Stimulated activated CD4-positive, alpha-beta T cell treated with anti-CD3 and anti-CD28 coated beads, Interleukin-12 subunit alpha, Interleukin-12 subunit beta, amount 100 ng/mL, for 24 hours (primary cell): ENCODE measurements at regions not wholly inside any gene's neighbourhood (a gene's known extent, or its start where the extent isn't known, plus 50 kb on each side); places are given as distances from the start of the nearest gene placed in this dataset.

ENCODE experiments used
- DNase-seq, 2 experiments: peaks; one replicate each; pipeline ENCODE4 v3.0.0-alpha.2; 2020; ENCODE audit warnings: low read depth in 2 of 2

DNA sequence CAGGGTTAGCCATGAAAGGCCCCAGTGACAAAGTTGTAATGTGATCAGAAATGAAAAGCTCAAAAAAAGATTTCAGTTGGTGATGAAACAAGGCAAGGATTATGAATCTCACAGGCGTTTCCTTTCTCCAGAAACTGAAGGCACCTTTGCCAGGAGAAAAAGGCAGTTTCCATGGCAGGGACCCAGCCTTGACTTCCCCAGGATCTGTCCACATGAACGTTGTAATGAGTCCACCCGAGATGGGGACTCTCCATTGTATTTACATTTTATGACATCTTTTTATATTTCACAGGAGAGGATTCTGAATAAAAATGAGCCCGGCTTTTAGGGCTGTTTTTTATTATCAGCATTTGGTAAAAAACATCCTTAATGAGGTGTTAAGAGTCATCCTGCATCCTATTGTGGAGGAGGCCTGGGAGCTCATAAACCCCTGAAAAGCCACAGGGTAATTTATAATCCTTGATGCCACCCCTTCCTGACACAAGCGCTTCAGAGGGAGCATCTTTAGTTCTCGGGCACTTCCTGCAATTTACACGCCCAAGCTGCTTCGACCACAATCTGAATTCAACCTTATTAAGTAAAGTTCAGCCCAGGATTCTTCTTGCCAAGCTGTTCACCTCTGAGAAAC lies 74.1 kb upstream of the SALL4 start:
- no peak for DNase-seq

DNA sequence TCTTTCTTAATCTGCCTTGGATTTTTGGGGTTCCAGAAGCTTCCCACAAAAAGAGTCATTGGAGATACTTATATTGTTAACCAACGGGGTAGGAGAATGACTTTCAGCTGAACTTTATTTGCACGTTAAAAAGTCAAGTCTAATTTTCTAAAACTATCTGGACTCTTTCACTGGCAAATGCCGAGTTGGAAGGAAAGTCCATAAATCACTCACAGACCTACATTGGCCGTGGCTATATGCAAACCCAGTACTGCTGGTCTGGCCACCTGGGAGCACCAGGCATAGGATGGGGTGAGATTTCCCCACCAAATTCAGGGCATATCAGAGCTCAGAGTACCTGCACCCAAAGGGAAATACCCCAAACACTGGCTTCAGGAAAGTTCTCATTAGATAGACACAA lies 71.3 kb upstream of the SALL4 start:
- no peak for DNase-seq

DNA sequence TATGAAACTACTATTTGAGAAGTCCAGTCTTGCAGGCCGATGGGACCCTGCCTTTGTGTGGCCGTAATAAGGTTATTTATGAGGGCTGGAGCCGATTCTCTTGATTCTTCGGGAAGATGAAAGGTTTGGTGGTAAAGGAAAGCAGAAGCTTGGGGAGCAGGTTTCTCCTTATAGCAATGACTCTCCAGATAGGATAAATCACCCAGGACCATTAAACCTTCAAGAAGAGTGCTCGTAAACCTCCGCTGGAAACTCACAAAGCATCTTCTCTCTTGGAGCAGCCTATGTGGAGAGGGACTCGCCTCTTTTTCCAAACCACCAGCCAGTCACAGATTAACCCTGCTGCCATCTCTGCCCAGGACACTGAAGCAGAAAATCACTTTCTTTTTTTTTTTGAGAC lies 69.6 kb upstream of the SALL4 start:
- DNase-seq, result no peak

DNA sequence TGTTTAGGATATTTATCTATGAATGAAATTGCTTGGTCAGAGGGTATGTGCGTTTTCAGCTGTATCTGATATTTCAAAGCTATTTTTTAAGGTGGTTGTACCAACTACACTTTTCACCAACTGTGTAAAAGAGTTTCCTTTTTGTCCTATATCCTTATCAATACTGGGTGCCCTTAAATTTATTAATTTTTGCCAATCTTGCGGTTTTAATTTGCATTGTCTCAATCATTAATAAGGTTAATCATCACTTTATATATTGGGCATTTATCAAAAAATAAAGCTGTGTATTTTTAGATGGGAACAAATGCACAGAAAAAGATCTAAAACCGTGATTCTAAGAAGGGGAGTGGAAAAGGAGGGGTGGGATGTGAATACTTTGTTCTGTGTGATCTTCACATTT lies 66.7 kb upstream of the SALL4 start:
- no peak for DNase-seq

DNA sequence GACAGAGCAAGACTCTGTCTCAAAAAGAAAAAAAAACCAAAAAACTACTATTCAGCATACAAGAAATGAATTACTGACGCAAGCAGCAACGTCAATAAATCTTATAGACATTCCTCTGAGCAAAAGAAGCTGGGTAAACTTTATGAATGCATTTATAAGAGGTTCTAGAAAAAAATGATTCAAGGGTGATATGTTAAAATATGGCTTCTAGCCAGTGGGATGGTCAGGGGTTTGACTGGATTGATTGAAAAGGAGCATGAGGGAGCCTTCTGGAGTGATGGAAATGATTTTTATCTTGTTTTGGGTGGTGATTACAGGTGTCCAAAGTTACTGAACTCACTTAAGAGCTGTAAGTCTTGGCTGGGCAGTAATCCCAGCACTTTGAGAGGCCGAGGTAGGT lies 64.9 kb upstream of the SALL4 start:
- DNase-seq, result no peak

DNA sequence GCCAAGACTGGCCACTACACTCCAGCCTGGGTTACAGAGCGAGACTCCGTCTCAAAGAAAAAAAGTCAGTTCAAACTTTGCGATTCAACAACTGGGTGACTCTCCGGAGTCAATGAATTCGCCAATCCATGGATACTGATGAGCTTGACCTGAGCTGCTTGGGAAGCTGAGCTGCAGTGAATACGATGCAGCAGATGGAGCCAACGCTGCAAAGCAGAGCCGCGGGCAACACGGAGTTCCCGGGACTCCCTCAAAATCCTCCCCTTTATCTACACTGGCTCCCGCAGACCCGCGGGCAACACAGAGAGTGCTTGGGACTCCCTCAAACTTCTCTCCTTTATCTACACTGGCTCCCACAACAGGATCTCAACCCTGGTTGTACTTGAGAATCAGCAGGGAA lies 62.6 kb upstream of the SALL4 start:
- DNase-seq, result no peak

DNA sequence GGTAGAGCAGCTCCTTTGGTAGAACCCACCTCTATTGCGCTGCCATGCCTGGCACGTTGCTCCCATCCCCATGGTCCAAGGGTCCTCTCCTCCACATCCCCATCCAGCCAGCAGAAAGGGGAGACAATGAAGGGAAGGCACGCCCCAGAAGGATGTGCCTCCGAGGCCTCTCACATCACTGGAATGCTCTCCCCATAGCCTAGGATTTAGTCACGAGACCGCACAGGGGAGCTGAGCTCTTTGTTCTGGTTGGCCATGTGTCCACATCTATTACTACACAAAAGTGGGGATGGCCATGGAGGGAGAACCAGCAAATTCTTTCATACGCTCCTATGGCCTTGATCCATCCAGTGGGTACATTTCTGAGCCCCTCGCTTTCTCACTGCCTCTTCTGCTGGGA lies 60.5 kb upstream of the SALL4 start:
- no peak for DNase-seq

DNA sequence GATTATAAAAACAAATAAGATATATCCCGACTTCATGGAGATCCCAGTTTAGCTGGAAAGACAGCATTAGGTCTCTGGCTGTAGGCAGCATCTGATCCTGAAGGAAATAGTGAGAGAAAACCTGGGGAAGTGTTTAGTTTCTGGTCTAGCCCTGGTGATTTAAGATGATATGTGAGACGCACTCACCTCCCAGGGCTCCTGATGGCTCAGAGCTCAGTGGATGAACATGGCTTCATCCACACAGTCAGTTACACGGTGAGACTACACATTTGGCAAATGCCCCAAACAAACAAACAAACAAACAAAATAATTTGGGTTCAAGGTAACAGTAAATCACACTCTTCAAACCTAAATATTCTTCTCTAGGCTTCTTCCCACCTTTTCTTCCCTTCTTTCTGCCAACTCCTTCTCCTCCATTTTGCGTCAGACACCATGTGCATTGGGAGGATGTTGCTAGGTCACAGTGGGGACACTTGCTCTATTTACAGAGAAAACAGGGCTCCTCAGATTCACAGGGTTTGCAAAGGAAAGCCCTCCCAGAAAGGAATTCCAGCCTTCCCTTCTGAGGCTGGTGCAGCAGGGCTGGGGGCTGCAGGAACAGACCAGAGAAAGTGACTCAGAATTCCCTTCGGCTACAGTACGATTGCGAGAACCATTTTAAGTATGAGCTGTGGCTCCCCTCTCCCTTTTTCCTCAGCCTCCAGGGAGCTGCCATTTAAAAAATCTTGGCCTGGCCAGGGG lies 59.6 kb upstream of the SALL4 start:
- DNase-seq, result no peak

DNA sequence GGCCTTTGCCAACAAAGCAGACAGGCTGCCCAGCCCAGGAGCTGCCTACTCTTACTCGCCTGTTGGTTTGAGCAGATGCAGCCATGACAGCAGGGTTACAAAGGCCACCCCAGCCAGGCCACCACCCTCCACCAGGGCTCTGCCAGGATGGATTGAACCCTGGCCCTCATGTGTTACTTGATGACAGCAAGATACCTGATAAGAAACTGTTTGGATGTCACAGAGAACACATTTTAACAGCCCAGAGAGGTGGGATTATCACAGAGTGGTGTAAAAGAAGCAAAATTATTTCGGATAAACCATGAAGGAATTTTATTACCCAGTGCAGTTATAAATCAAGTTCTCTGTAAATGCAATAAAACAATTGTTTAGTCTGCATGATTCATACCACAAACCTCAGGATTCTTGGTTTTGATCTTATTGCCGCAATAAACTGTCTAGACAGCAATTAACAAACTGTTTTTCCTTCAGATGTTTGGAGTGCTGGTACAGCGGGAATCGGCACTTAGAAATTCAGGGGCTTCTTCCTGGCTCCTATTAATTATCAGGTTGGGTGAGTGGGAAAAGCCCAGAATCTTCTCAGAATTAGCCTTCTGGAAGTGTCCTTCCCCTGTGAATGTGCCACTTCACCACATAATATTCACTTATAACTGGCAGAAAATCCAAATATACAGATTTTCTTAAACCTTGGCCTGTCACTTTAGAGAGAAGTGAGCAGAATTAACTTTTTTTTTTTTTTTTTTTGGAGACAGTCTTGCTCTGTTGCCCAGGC lies 58.0 kb upstream of the SALL4 start:
- DNase-seq, result no peak

DNA sequence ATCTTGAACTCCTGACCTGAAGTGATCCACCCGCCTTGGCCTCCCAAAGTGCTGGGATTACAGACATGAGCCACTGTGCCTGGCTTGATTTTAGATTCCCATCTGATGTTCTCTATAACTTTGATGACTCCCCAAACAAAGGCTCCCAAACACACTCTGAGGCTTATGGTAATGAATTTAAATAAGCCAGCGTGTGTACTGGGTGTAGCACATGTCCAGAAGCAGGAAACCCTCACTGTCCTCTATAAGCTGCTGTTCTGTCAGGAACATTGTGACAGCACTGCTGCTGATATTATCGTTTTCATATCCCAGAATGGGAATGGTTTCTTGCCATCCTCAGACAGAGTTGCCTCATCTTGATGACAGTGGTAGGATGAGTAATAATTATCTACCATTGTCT lies 54.1 kb upstream of the SALL4 start:
- DNase-seq, result no peak

DNA sequence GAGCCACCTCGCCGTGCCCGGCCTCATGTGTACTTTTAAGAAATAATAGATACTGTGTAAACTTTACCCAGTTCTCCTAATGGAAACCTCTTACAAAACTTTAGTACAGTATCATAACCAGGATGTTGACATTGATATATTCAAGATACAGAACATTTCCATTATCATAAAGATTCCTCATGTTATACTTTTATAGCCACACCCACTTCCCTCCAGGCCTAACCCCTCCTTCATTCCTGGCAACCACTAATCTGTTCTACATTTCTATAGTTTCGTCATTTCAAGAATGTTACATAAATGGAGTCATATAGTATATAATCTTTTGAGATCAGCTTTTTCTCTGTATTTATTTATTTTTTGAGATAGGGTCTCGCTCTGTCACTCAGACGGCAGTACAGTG lies 52.6 kb upstream of the SALL4 start:
- no peak for DNase-seq
